Skin epidermis (tissue), 12 donors: ENCODE measurements at regions not wholly inside any gene's neighbourhood (a gene's known extent, or its start where the extent isn't known, plus 50 kb on each side); places are given as distances from the start of the nearest gene placed in this dataset.

ENCODE experiments used
- H3K27ac ChIP-seq, 21 experiments: fragments of 200-600 bp; sonication (generic) in 11 of 21; one replicate each; pipeline ENCODE4 v1.5.0; 2020; ENCODE audit warnings: mild to moderate bottlenecking in 3 of 21, inconsistent platforms in 2 of 21, moderate library complexity in 2 of 21
- H3K4me3 ChIP-seq, 7 experiments: fragments of 200-600 bp; sonication (generic) in 2 of 7; one replicate each; pipeline ENCODE4 v1.5.0; 2020; ENCODE audit warnings: inconsistent platforms in 2 of 7, mild to moderate bottlenecking in 2 of 7, moderate library complexity in 1 of 7

DNA sequence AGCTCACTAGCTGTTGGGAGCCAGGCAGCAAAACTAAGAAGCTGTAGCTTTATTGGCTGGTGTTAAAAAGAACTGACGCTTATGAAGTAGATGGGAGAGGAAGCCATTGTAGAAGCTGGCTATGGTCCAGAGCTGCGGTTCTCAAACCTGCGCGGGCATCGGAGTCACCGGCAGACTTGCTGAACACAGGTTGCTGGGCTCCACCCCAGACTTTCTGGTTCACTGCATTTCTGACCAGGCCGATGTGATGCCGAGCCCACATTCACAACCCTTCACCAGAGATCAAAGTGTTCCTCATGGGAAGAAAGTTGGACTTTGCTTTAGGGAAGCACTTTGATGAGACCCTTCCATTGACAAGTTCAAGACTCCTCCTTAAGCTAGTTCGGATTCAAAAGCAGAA is 231.6 kb downstream of the QKI start:
- no peak overlapping the region for H3K4me3 ChIP-seq
- no peak overlapping the region for H3K27ac ChIP-seq

- H3K27ac ChIP-seq = no peak overlapping the region
- no peak overlapping the region for H3K4me3 ChIP-seq
These were observed 231.0 kb downstream of the QKI start for GRCh38 chr6:163645560-163645959.

DNA sequence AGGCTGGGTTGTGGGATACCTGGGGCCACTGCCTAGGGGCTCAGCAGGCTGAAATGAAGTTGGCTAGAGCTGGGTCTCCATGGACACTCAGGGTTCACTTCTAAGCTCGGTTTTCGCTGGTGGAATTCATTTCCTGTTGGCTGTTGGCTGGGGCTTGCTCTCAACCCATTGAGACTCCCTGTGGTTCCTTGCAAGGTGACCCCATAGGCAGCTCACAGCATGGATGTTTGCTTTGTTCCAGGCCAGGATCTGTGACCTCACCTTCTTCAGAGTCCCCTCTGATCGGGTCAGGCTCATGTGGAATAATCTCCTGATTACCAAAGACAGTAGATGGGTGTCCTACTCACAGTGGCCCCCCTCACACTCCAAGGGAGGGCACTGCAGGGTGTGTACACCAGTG is 229.3 kb downstream of the QKI start:
- Histone ChIP-seq H3K4me3 (no peak overlapping the region), H3K27ac (no peak overlapping the region)

DNA sequence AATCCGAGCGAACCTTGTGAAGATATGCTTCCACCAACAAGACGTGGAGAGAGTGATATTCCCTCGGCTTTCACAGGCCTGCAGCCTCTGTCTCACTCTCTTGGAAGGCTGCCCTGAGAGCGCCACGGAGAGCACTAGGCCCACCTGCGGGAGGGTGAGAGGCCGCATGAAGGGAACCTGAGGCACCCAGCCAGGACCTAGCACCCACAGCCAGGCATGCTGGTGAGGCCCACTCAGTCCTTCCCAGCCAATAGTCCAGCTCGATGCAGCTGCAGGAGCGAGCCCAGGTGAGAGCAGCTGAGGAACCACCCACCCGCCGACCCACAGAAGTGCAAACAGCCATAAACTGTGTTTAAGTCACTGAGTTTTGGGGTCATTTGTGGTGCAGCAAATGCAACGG is 227.2 kb downstream of the QKI start:
- H3K27ac ChIP-seq = no peak overlapping the region
- no peak overlapping the region for H3K4me3 ChIP-seq

DNA sequence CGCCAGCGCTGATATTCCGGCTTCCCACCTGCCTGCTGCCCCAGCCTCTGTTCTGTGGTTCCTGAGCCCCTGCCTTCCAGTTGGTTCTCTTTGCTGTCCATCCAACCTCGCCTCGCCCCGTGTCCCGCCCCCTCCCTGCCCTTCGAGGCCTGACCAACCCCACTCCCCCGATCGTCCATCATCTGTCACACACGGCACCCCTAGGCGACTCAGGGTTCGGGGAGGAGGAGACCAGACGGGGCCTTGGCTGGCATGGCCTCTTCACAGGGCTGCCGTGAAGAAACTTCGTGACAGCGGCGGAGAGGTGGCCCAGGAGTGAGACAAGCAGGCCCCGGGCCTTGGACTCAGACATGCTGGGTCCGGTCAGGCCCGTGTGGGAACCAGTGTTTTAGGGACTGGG is 226.1 kb downstream of the QKI start:
- Histone ChIP-seq H3K4me3 (no peak overlapping the region), H3K27ac (no peak overlapping the region)

DNA sequence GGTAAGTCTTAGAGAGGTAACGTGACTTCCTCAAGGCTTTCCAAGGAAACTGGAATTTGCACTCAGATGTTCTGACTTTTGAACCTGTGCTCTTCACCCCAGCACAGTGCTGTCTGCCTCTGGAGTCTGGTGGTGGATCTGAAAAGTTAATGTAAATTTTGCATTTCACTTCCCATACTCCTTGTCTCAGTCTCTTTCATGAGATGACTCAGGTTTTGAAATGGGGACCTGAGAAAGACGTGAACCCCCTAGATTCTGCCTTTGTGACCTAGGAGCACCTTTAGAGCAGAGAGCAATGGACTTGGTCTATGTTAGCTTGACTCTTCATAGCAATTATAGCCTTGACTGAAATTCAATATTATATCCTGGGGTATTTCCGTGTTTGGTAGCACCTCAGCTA is 223.0 kb downstream of the QKI start:
- H3K27ac ChIP-seq = no peak overlapping the region

GRCh38 chr6:163635731-163636364 is 221.3 kb downstream of the QKI start:
- Histone ChIP-seq H3K27ac (no peak overlapping the region), H3K4me3 (no peak overlapping the region)

More for the DNA sequence above, 223.0 kb downstream of the QKI start:
- H3K4me3 ChIP-seq = no peak overlapping the region

- Histone ChIP-seq H3K27ac (no peak overlapping the region), H3K4me3 (no peak overlapping the region)
These were observed 220.8 kb downstream of the QKI start for GRCh38 chr6:163635315-163635714.

- H3K4me3 ChIP-seq = no peak overlapping the region
- H3K27ac ChIP-seq = no peak overlapping the region
These were observed 220.0 kb downstream of the QKI start for GRCh38 chr6:163634211-163635171.

DNA sequence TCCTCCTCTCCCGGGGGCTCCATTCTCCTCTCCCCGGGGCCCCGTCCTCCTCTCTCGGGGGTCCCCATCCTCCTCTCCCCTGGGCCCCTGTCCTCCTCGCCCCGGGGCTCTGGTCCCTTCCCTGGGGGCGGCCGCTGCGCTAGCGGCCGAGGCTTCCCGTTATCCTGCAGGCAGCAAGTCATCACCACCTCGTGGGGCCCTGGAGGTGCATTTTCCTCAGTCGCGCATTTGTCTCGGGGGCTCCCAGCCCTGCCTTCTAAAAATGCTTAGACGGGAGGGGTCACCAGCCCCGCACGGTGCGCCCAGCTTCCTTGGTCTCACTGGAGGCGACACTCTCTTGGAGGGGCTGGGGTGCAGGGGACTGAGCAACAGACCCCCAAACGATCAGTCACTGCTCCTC is 216.5 kb downstream of the QKI start:
- no peak overlapping the region for H3K27ac ChIP-seq
- H3K4me3 ChIP-seq = no peak overlapping the region

GRCh38 chr6:163630572-163630971 is 216.1 kb downstream of the QKI start:
- Histone ChIP-seq H3K4me3 (no peak overlapping the region), H3K27ac (no peak overlapping the region)

DNA sequence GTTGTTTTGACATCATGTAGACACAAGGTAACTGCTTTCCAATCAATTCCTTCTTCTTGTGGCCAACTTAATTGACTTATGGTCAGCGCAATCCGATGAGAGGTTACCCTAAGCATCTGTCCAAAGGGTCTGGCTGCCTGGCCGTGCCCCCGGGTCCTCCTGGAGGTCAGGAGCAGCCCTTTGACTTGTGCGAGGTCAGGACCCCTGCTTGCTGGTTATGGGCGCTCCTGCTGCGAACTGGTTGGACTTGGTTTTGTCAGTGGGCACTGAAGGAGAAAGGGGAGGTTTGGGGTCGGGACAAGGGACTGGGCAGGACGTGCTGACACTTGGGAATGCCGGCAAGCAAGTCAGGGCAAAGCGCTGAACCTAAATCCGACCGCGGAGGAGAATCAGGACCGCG is 215.6 kb downstream of the QKI start:
- H3K27ac ChIP-seq = no peak overlapping the region
- H3K4me3 ChIP-seq = no peak overlapping the region
